Gastroesophageal sphincter (tissue), 3 donors: ENCODE measurements at regions not wholly inside any gene's neighbourhood (a gene's known extent, or its start where the extent isn't known, plus 50 kb on each side); places are given as distances from the start of the nearest gene placed in this dataset.

Source experiments
- POLR2A ChIP-seq, 2 donors: fragments of 450-650 bp; IDR thresholded peaks; one replicate each; pipeline ENCODE4 v1.6.1; 2017; ENCODE audit warnings: antibody characterized with exemption in 2 of 2, mild to moderate bottlenecking in 2 of 2, moderate library complexity in 1 of 2
- TF ChIP-seq, protein P1 (sequence below), 4 experiments: fragments of 200-600 bp in 2 of 4; fragments of 450-650 bp in 2 of 4; sonication (generic) in 1 of 4; IDR thresholded peaks; one replicate each; pipeline ENCODE4 v1.5.1; 2017 to 2019; ENCODE audit warnings: antibody characterized with exemption in 4 of 4, mild to moderate bottlenecking in 2 of 4, moderate library complexity in 2 of 4

DNA sequence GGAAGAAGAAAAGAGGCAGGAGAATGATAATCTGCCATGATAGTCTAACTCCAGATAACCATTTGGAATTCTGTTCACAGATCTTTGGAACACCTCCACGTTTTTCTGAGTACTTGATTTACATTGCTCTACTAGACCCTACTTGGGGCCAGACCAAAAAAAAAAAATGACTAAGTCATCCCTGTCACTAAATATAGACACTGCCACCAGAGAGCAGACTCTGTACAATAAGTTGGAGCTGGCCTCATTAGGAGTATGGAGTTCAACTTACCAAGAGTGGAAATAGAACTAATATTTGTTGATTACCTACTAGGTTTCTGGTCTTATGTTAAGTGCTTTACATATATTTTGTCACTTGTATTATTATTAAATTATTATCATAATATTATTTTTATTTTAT is 80.9 kb upstream of the ZNF800 start:
- TF ChIP-seq, protein P1, sequence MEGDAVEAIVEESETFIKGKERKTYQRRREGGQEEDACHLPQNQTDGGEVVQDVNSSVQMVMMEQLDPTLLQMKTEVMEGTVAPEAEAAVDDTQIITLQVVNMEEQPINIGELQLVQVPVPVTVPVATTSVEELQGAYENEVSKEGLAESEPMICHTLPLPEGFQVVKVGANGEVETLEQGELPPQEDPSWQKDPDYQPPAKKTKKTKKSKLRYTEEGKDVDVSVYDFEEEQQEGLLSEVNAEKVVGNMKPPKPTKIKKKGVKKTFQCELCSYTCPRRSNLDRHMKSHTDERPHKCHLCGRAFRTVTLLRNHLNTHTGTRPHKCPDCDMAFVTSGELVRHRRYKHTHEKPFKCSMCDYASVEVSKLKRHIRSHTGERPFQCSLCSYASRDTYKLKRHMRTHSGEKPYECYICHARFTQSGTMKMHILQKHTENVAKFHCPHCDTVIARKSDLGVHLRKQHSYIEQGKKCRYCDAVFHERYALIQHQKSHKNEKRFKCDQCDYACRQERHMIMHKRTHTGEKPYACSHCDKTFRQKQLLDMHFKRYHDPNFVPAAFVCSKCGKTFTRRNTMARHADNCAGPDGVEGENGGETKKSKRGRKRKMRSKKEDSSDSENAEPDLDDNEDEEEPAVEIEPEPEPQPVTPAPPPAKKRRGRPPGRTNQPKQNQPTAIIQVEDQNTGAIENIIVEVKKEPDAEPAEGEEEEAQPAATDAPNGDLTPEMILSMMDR (IDR thresholded peaks at IDR 0.05), result no peak
- TF ChIP-seq POLR2A (IDR thresholded peaks at IDR 0.05), result no peak
